ENCODE measurements at regions not wholly inside any gene's neighbourhood (a gene's known extent, or its start where the extent isn't known, plus 50 kb on each side); places are given as distances from the start of the nearest gene placed in this dataset.
"Not testable (repeated sequence)": the region's sequence is repeated elsewhere in the genome, so short reads cannot be mapped to it uniquely, and the experiment has no call there.

GRCh38 chr15:35211240-35211902 lies 126.3 kb upstream of the NANOGP8 start:
- no peak for DNase-seq (ENCODE audit: low read depth in 3 of 3, low spot score in 2 of 3)

GRCh38 chr15:35210370-35210769 lies 125.3 kb upstream of the NANOGP8 start:
- DNase-seq (ENCODE audit: low read depth in 3 of 3, low spot score in 2 of 3): no peak

GRCh38 chr15:35209838-35210237 lies 124.7 kb upstream of the NANOGP8 start:
- DNase-seq (ENCODE audit: low read depth in 3 of 3, low spot score in 2 of 3): no peak

GRCh38 chr15:35208353-35208752 lies 123.3 kb upstream of the NANOGP8 start:
- no peak for DNase-seq (ENCODE audit: low read depth in 3 of 3, low spot score in 2 of 3)

GRCh38 chr15:35206060-35206675 lies 121.1 kb upstream of the NANOGP8 start:
- no peak for DNase-seq (ENCODE audit: low read depth in 3 of 3, low spot score in 2 of 3)

- no peak for DNase-seq (ENCODE audit: low read depth in 3 of 3, low spot score in 2 of 3)
These were observed 113.1 kb upstream of the NANOGP8 start for GRCh38 chr15:35198197-35198596.

- no peak for DNase-seq (ENCODE audit: low read depth in 3 of 3, low spot score in 2 of 3)
These were observed 112.7 kb upstream of the NANOGP8 start for GRCh38 chr15:35197754-35198153.

- DNase-seq (ENCODE audit: low read depth in 3 of 3, low spot score in 2 of 3): no peak
These were observed 112.2 kb upstream of the NANOGP8 start for GRCh38 chr15:35197306-35197705.

- DNase-seq (ENCODE audit: low read depth in 3 of 3, low spot score in 2 of 3): no peak
These were observed 111.2 kb upstream of the NANOGP8 start for GRCh38 chr15:35196273-35196672.

GRCh38 chr15:35195649-35196048 lies 110.6 kb upstream of the NANOGP8 start:
- DNase-seq (ENCODE audit: low read depth in 3 of 3, low spot score in 2 of 3): no peak

GRCh38 chr15:35195031-35195430 lies 109.9 kb upstream of the NANOGP8 start:
- DNase-seq (ENCODE audit: low read depth in 3 of 3, low spot score in 2 of 3): no peak

- DNase-seq (ENCODE audit: low read depth in 3 of 3, low spot score in 2 of 3): no peak
These were observed 109.2 kb upstream of the NANOGP8 start for GRCh38 chr15:35194296-35194695.

GRCh38 chr15:35191783-35192182 lies 106.7 kb upstream of the NANOGP8 start:
- DNase-seq (ENCODE audit: low read depth in 3 of 3, low spot score in 2 of 3): no peak

- no peak for DNase-seq (ENCODE audit: low read depth in 3 of 3, low spot score in 2 of 3)
These were observed 101.3 kb upstream of the NANOGP8 start for GRCh38 chr15:35186346-35186745.

- DNase-seq (ENCODE audit: low read depth in 3 of 3, low spot score in 2 of 3): no peak
These were observed 99.6 kb upstream of the NANOGP8 start for GRCh38 chr15:35184646-35185045.

- DNase-seq (ENCODE audit: low read depth in 3 of 3, low spot score in 2 of 3): no peak
These were observed 97.9 kb upstream of the NANOGP8 start for GRCh38 chr15:35182841-35183479.

GRCh38 chr15:35181538-35181937 lies 96.4 kb upstream of the NANOGP8 start:
- DNase-seq (ENCODE audit: low read depth in 3 of 3, low spot score in 2 of 3): no peak

GRCh38 chr15:35179739-35180138 lies 94.6 kb upstream of the NANOGP8 start:
- no peak for DNase-seq (ENCODE audit: low read depth in 3 of 3, low spot score in 2 of 3)

GRCh38 chr15:35178186-35178585 lies 93.1 kb upstream of the NANOGP8 start:
- not testable (repeated sequence) for DNase-seq (ENCODE audit: low read depth in 3 of 3, low spot score in 2 of 3)

- DNase-seq (ENCODE audit: low read depth in 3 of 3, low spot score in 2 of 3): no peak
These were observed 89.9 kb upstream of the NANOGP8 start for GRCh38 chr15:35174948-35175347.

GRCh38 chr15:35173444-35174118 lies 88.5 kb upstream of the NANOGP8 start:
- no peak for DNase-seq (ENCODE audit: low read depth in 3 of 3, low spot score in 2 of 3)

- DNase-seq (ENCODE audit: low read depth in 3 of 3, low spot score in 2 of 3): no peak
These were observed 85.1 kb upstream of the NANOGP8 start for GRCh38 chr15:35170207-35170606.

Measured in right renal cortex interstitium (tissue), 3 donors.